Mesenchymal stem cell (in vitro differentiated cells and primary cell): ENCODE measurements at regions not wholly inside any gene's neighbourhood (a gene's known extent, or its start where the extent isn't known, plus 50 kb on each side); places are given as distances from the start of the nearest gene placed in this dataset.
"Not testable (repeated sequence)": the region's sequence is repeated elsewhere in the genome, so short reads cannot be mapped to it uniquely, and the experiment has no call there.

Experiments
- DNase-seq: peaks from one replicate; pipeline ENCODE4 v3.0.0-alpha.2; 2013
- H2AFZ ChIP-seq: one replicate; pipeline ENCODE4 v1.6.1; 2013; ENCODE audit warnings: low read depth, mild to moderate bottlenecking, control low read depth, inconsistent platforms, low read length, moderate library complexity
- H2AK5ac ChIP-seq: 2 replicates; pipeline ENCODE4 v1.6.1; 2013; ENCODE audit warnings: low read length, moderate library complexity, mild to moderate bottlenecking, inconsistent platforms; ENCODE audit not compliant: severe bottlenecking
- H2BK120ac ChIP-seq: one replicate; pipeline ENCODE4 v1.6.1; 2013; ENCODE audit warnings: low read depth, mild to moderate bottlenecking, inconsistent platforms, low read length, moderate library complexity
- H2BK12ac ChIP-seq, 2 experiments: one replicate each; pipeline ENCODE4 v1.6.1; 2013; ENCODE audit warnings: inconsistent platforms in 2 of 2, low read length in 2 of 2, mild to moderate bottlenecking in 2 of 2, moderate library complexity in 2 of 2, control low read depth in 1 of 2
- H2BK15ac ChIP-seq: one replicate; pipeline ENCODE4 v1.6.1; 2013; ENCODE audit warnings: mild to moderate bottlenecking, low read depth, inconsistent platforms; ENCODE audit not compliant: poor library complexity, severe bottlenecking
- H2BK5ac ChIP-seq: 2 replicates; pipeline ENCODE4 v1.6.1; 2013; ENCODE audit warnings: low read depth, mild to moderate bottlenecking, low read length, control low read depth, inconsistent platforms; ENCODE audit not compliant: poor library complexity, severe bottlenecking
- H3K14ac ChIP-seq, 2 experiments: one replicate each; pipeline ENCODE4 v1.6.1; 2013; ENCODE audit warnings: inconsistent platforms in 2 of 2, low read length in 2 of 2, control low read depth in 1 of 2, mild to moderate bottlenecking in 1 of 2, moderate library complexity in 1 of 2
- H3K18ac ChIP-seq, 2 experiments: one replicate each; pipeline ENCODE4 v1.6.1; 2013; ENCODE audit warnings: inconsistent platforms in 2 of 2, low read length in 2 of 2, control low read depth in 1 of 2, low read depth in 1 of 2, mild to moderate bottlenecking in 1 of 2
- H3K23ac ChIP-seq, 2 experiments: one replicate each; pipeline ENCODE4 v1.6.1; 2013; ENCODE audit warnings: inconsistent platforms in 2 of 2, low read length in 2 of 2, mild to moderate bottlenecking in 2 of 2, moderate library complexity in 2 of 2, control low read depth in 1 of 2
- H3K27ac ChIP-seq: 2 replicates; pipeline ENCODE4 v1.5.1; 2013; ENCODE audit warnings: mild to moderate bottlenecking, moderate library complexity, low read length, control low read depth, inconsistent platforms; ENCODE audit not compliant: poor library complexity, severe bottlenecking
- H3K27me3 ChIP-seq, 2 experiments: 2 replicates each; pipeline versions ENCODE4 v1.6.1 to v1.7.0; 2013; ENCODE audit warnings: low read length in 2 of 2, mild to moderate bottlenecking in 2 of 2, moderate library complexity in 2 of 2, control low read depth in 1 of 2, inconsistent platforms in 1 of 2; ENCODE audit not compliant: control insufficient read depth in 1 of 2, insufficient read depth in 1 of 2
- H3K36me3 ChIP-seq, 2 experiments: 2 replicates each; pipeline versions ENCODE4 v1.6.1 to v1.7.0; 2013; ENCODE audit warnings: low read length in 2 of 2, control low read depth in 1 of 2, inconsistent platforms in 1 of 2, low read depth in 1 of 2, mild to moderate bottlenecking in 1 of 2; ENCODE audit not compliant: insufficient read depth in 2 of 2, control insufficient read depth in 1 of 2
- H3K4ac ChIP-seq, 2 experiments: one replicate each; pipeline ENCODE4 v1.6.1; 2013; ENCODE audit warnings: inconsistent platforms in 2 of 2, low read length in 2 of 2, mild to moderate bottlenecking in 2 of 2, moderate library complexity in 2 of 2, control low read depth in 1 of 2, low read depth in 1 of 2
- H3K4me1 ChIP-seq: 2 replicates; pipeline ENCODE4 v1.6.1; 2013; ENCODE audit warnings: low read depth, low read length, control low read depth; ENCODE audit not compliant: control insufficient read depth, insufficient read depth
- H3K4me2 ChIP-seq: 2 replicates; pipeline ENCODE4 v1.6.1; 2013; ENCODE audit warnings: low read length, mild to moderate bottlenecking, inconsistent platforms; ENCODE audit not compliant: poor library complexity, severe bottlenecking
- H3K4me3 ChIP-seq, 2 experiments: 2 replicates each; pipeline versions ENCODE4 v1.5.1 to v1.7.0; 2013; ENCODE audit warnings: low read length in 2 of 2, mild to moderate bottlenecking in 2 of 2, control low read depth in 1 of 2, low read depth in 1 of 2; ENCODE audit not compliant: insufficient read depth in 1 of 2
- H3K79me1 ChIP-seq: replicated peaks from 2 replicates; pipeline ENCODE4 v1.6.1; 2013; ENCODE audit warnings: mild to moderate bottlenecking, control low read depth, low read length, inconsistent platforms; ENCODE audit not compliant: poor library complexity, severe bottlenecking
- H3K9ac ChIP-seq: 2 replicates; pipeline ENCODE4 v1.7.0; 2013; ENCODE audit warnings: mild to moderate bottlenecking, low read length, moderate library complexity
- H3K9me3 ChIP-seq: 2 replicates; pipeline ENCODE4 v1.7.0; 2013; ENCODE audit warnings: mild to moderate bottlenecking, low read length; ENCODE audit not compliant: control insufficient read depth
- H4K8ac ChIP-seq: one replicate; pipeline ENCODE4 v1.6.1; 2013; ENCODE audit warnings: inconsistent platforms, mild to moderate bottlenecking, low read length, moderate library complexity
- H4K91ac ChIP-seq: one replicate; pipeline ENCODE4 v1.6.1; 2013; ENCODE audit warnings: mild to moderate bottlenecking, low read length, inconsistent platforms
- WGBS: methylation state at CpG from one replicate; pipeline ENCODE4 v1.1.7; 2013; ENCODE audit warnings: mixed read lengths; 5-methylcytosine and 5-hydroxymethylcytosine counted together

DNA sequence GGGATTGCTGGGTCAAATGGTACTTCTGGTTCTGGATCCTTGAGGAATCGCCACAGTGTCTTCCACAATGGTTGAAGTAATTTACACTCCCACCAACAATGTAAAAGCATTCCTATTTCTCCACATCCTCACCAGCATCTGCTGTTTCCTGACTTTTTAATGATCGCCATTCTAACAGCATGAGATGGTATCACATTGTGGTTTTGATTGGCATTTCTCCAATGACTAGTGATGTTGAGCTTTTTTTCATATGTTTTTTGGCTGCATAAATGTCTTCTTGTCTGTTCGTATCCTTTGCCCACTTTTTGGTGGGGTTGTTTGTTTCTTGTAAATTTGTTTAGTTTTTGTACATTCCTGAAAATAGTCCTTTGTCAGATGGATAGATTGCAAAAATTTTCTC, 2125.7 kb downstream of the PCDH9 start:
- H3K14ac ChIP-seq, H3K9me3 ChIP-seq, H2AFZ ChIP-seq, H3K4me3 ChIP-seq, H3K18ac ChIP-seq, H4K91ac ChIP-seq, H3K27ac ChIP-seq, H3K9ac ChIP-seq, H4K8ac ChIP-seq, H3K4me1 ChIP-seq, H2BK15ac ChIP-seq, H2BK120ac ChIP-seq, H2BK5ac ChIP-seq, DNase-seq, H3K4ac ChIP-seq, H2AK5ac ChIP-seq, H3K79me1 ChIP-seq, H3K4me2 ChIP-seq, H3K23ac ChIP-seq, H2BK12ac ChIP-seq, H3K27me3 ChIP-seq, H3K36me3 ChIP-seq: not testable (repeated sequence)
- 97% methylated on average over 2 of the region's 3 CpGs for WGBS

DNA sequence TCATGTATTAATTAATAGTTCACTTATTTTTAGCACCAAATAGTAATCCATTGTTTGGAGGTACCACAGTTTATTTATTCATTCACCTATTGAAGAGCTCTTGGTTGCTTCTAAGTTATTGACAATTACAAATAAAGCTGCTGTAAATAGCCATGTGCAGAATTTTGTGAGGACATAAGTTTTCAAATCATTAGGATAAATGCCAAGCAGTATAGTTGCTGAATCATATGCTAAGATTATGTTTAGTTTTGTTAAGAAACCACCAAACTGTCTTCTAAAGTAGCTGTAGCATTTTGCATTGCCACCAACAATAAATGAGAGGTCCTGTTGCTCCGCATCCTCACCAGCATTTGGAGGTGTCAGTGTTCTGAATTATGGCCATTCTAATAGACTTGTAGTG, 2126.8 kb downstream of the PCDH9 start:
- Histone ChIP-seq H2BK15ac (no peak overlapping the region), H3K36me3 (no peaks in the 10 kb centered on the region), H2AK5ac (no peak overlapping the region), H3K9ac (no peak overlapping the region), H2AFZ (no peak overlapping the region), H3K4me2 (no peak overlapping the region), H3K9me3 (no peaks in the 10 kb centered on the region), H4K91ac (no peak overlapping the region), H3K4me3 (no peak overlapping the region), H4K8ac (no peak overlapping the region), H2BK120ac (no peak overlapping the region), H3K27me3 (no peaks in the 10 kb centered on the region), H3K14ac (no peak overlapping the region), H2BK12ac (no peak overlapping the region), H3K23ac (no peak overlapping the region), H3K4ac (no peak overlapping the region), H3K18ac (no peak overlapping the region), H2BK5ac (no peak overlapping the region), H3K27ac (no peak overlapping the region), H3K4me1 (no peaks in the 10 kb centered on the region), H3K79me1 (no peaks in the 10 kb centered on the region)
- 100% methylated on average over 1 of the region's 1 CpG for WGBS
- DNase-seq = no peak

DNA sequence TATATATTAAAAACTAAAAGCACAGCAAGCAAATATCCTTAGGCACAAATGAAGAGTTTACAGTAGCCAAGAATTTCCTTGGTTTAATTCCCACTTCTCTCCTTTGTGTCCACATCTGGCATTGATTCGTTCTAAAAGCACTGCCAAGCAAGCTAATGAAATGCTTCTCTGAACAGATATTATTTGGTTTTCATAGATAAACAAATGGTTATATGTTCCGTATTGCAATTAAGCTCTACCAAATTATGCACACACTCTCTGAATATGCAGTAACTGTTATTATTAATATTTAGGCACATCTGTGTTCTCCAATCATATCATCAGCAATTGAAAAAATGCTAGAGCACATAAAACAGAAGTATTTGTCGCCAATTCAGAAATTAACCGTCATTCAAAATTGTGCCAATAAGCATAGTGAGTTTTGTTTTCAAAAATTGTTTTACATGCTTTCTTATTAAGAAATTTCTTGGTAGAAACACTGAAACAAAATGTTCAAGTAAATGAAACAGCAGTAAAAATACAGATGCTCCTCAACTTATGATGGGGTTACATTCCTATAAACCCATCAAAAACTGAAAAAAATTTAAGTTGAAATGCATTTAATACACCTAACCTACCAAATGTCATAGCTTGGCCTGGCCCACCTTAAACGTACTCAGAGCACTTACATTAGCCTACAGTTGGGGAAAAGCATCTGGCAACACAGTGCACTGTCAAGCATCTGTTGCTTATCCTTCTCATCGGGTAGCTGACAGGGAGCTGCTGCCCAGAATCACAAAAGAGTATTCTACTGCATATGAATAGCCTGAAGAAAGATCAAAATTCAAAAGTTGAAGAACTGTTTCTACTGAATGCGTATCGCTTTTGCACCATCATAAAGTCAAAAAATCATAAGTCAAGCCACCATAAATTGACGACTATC, 2134.7 kb downstream of the PCDH9 start:
- no peak for DNase-seq
- no peak overlapping the region for H2BK12ac ChIP-seq
- H2AFZ ChIP-seq = no peak overlapping the region
- no peaks in the 10 kb centered on the region for H3K36me3 ChIP-seq
- H4K91ac ChIP-seq = no peak overlapping the region
- H2AK5ac ChIP-seq = no peak overlapping the region
- H3K9me3 ChIP-seq = no peaks in the 10 kb centered on the region
- no peak overlapping the region for H3K4me2 ChIP-seq
- H2BK5ac ChIP-seq = no peak overlapping the region
- H3K79me1 ChIP-seq = no peaks in the 10 kb centered on the region
- H4K8ac ChIP-seq = no peak overlapping the region
- H3K27me3 ChIP-seq = no peaks in the 10 kb centered on the region
- H2BK120ac ChIP-seq = no peak overlapping the region
- no peak overlapping the region for H3K27ac ChIP-seq
- H3K4me3 ChIP-seq = no peak overlapping the region
- no peak overlapping the region for H3K9ac ChIP-seq
- no peak overlapping the region for H3K18ac ChIP-seq
- WGBS = 87% methylated on average over 6 of the region's 9 CpGs
- H3K14ac ChIP-seq = no peak overlapping the region
- H3K4me1 ChIP-seq = no peaks in the 10 kb centered on the region
- H3K4ac ChIP-seq = no peak overlapping the region
- no peak overlapping the region for H3K23ac ChIP-seq
- no peak overlapping the region for H2BK15ac ChIP-seq

DNA sequence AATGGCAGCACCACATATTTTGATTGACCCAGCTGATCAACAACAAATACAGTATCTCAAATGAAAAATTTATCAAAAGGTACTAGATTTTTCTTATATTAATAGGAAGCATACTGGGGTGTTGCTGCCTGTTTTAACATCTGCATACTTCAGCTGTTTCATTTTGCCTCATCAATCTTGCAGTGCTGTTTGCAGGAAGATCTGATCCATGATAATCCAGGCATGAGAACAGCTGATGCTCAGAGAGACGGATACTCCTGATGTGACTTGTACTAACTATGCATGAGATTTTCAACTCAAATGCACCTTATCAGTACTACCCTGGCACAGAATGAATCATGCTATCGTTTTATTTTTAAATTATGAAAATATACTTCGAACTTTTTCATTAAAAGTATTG, 2136.8 kb downstream of the PCDH9 start:
- no peak overlapping the region for H3K4me2 ChIP-seq
- H4K91ac ChIP-seq = no peak overlapping the region
- no peak overlapping the region for H2BK12ac ChIP-seq
- no peak overlapping the region for H2BK5ac ChIP-seq
- no peak overlapping the region for H2BK15ac ChIP-seq
- no peak overlapping the region for H3K4ac ChIP-seq
- no peak overlapping the region for H3K9ac ChIP-seq
- no peaks in the 10 kb centered on the region for H3K4me1 ChIP-seq
- H4K8ac ChIP-seq = no peak overlapping the region
- no peak overlapping the region for H3K14ac ChIP-seq
- H3K27me3 ChIP-seq = no peaks in the 10 kb centered on the region
- H2BK120ac ChIP-seq = no peak overlapping the region
- DNase-seq = no peak
- no peak overlapping the region for H3K23ac ChIP-seq
- no peak overlapping the region for H3K27ac ChIP-seq
- H3K9me3 ChIP-seq = no peaks in the 10 kb centered on the region
- no peak overlapping the region for H2AFZ ChIP-seq
- no peaks in the 10 kb centered on the region for H3K79me1 ChIP-seq
- 100% methylated on average over 1 of the region's 3 CpGs for WGBS
- H3K36me3 ChIP-seq = no peaks in the 10 kb centered on the region
- H3K4me3 ChIP-seq = no peak overlapping the region
- no peak overlapping the region for H3K18ac ChIP-seq
- no peak overlapping the region for H2AK5ac ChIP-seq
